Stomach (tissue), 8 donors: ENCODE measurements at regions not wholly inside any gene's neighbourhood (a gene's known extent, or its start where the extent isn't known, plus 50 kb on each side); places are given as distances from the start of the nearest gene placed in this dataset.

ENCODE experiments used
- DNase-seq, 2 donors: peaks; one replicate each; pipeline versions ENCODE4 v3.0.0 to v3.0.0-alpha.2; 2013 to 2019
- H3K27ac ChIP-seq, 5 donors: fragments of 200-600 bp in 4 of 5; sonication (generic) in 4 of 5; one replicate each; pipeline ENCODE4 v1.5.1; 2013 to 2019; ENCODE audit warnings: mild to moderate bottlenecking in 1 of 5, moderate library complexity in 1 of 5
- H3K27me3 ChIP-seq, 3 donors: fragments of 200-600 bp; sonication (generic); one replicate each; pipeline ENCODE4 v1.5.1; 2017 to 2019; ENCODE audit warnings: mixed run types in 1 of 3
- H3K36me3 ChIP-seq, 4 donors: fragments of 200-600 bp; sonication (generic); 1 replicate in 3 of 4; 2 replicates in 1 of 4; pipeline ENCODE4 v1.5.1; 2016 to 2019
- H3K4me1 ChIP-seq, 4 donors: fragments of 200-600 bp; sonication (generic); one replicate each; pipeline ENCODE4 v1.5.1; 2016 to 2019
- H3K4me3 ChIP-seq, 4 donors: fragments of 200-600 bp; sonication (generic) in 3 of 4; one replicate each; pipeline ENCODE4 v1.5.1; 2016 to 2019; ENCODE audit warnings: mild to moderate bottlenecking in 1 of 4
- H3K9me3 ChIP-seq, 4 donors: fragments of 200-600 bp; sonication (generic); one replicate each; pipeline ENCODE4 v1.5.1; 2016 to 2019
- CTCF ChIP-seq, 7 experiments: fragments of 450-650 bp in 4 of 7; fragments of 200-600 bp in 3 of 7; sonication (generic) in 3 of 7; IDR thresholded peaks; one replicate each; pipeline ENCODE4 v1.5.1; 2016 to 2019; ENCODE audit warnings: antibody characterized with exemption in 7 of 7, control low read depth in 2 of 7, mild to moderate bottlenecking in 1 of 7
- EP300 ChIP-seq: sonication (generic); formaldehyde crosslinking; IDR thresholded peaks from one replicate; pipeline ENCODE4 v1.6.1; 2017; ENCODE audit warnings: antibody characterized with exemption
- POLR2A ChIP-seq, 4 donors: fragments of 450-650 bp; IDR thresholded peaks; one replicate each; pipeline ENCODE4 v1.6.1; 2016; ENCODE audit warnings: antibody characterized with exemption in 4 of 4, control low read depth in 2 of 4, mild to moderate bottlenecking in 1 of 4, moderate library complexity in 1 of 4
- POLR2AphosphoS5 ChIP-seq, 3 donors: sonication (generic); formaldehyde crosslinking; IDR thresholded peaks; one replicate each; pipeline ENCODE4 v1.6.1; 2016; ENCODE audit warnings: antibody characterized with exemption in 3 of 3
- WGBS, 5 donors: extraction: QIAGEN DNeasy Blood & Tissue Kit in 3 of 5; methylation state at CpG; one replicate each; pipeline versions ENCODE4 v1.1.5 to v1.1.7; 2013 to 2018; 5-methylcytosine and 5-hydroxymethylcytosine counted together
- intact Hi-C: fragments of 100-400 bp; cut with DNase I; formaldehyde crosslinking; loops from one replicate; pipeline ENCODE4 v1.15.1; 2023; ENCODE audit warnings: low total_unique reads
- donor health status: healthy with polysubstance abuse.
- donor health status: Bipolar disorder and iron deficiency.
- donor health status: healthy.

GRCh38 chr20:48457193-48458002 lies 370.4 kb downstream of the PREX1 start:
- intact Hi-C loops = no loop called here
- Histone ChIP-seq H3K4me1 (no peaks in the 10 kb centered on the region), H3K27ac (no peak overlapping the region), H3K36me3 (no peaks in the 10 kb centered on the region), H3K9me3 (no peaks in the 10 kb centered on the region), H3K27me3 (peaks cover 0 to 29% (median 0%) of the 10 kb centered on the region in 3 donors), H3K4me3 (no peak overlapping the region)
- TF ChIP-seq CTCF (IDR thresholded peaks at IDR 0.05) = peak in 1 of 7 experiments; percentile 3
- TF ChIP-seq EP300 = no peak
- WGBS, 5 donors = 77 to 83% (median 80%) methylated on average over 8 to 10 of the region's 10 CpGs
- no peak for DNase-seq

- H3K4me1 ChIP-seq = no peaks in the 10 kb centered on the region
- no peak overlapping the region for H3K27ac ChIP-seq
- no peak for DNase-seq
- H3K4me3 ChIP-seq = no peak overlapping the region
- intact Hi-C loops = no loop called here
- H3K36me3 ChIP-seq = no peaks in the 10 kb centered on the region
- TF ChIP-seq CTCF (IDR thresholded peaks at IDR 0.05) = no peak
- no peak for TF ChIP-seq POLR2AphosphoS5 (IDR thresholded peaks at IDR 0.05)
- TF ChIP-seq EP300 = no peak
- no peak for TF ChIP-seq POLR2A (IDR thresholded peaks at IDR 0.05)
- WGBS, 5 donors = 49 to 75% (median 66%) methylated on average over 7 to 8 of the region's 8 CpGs
- H3K27me3 ChIP-seq = peaks cover 0 to 29% (median 0%) of the 10 kb centered on the region in 3 donors
- H3K9me3 ChIP-seq = no peaks in the 10 kb centered on the region
Observed at GRCh38 chr20:48456366-48457192, 371.2 kb downstream of the PREX1 start.

- no peaks in the 10 kb centered on the region for H3K9me3 ChIP-seq
- WGBS, 5 donors = 56 to 69% (median 65%) methylated on average over 15 to 16 of the region's 16 CpGs
- H3K4me1 ChIP-seq = no peaks in the 10 kb centered on the region
- H3K4me3 ChIP-seq = no peak overlapping the region
- no peak overlapping the region for H3K27ac ChIP-seq
- no peaks in the 10 kb centered on the region for H3K36me3 ChIP-seq
- intact Hi-C loops = no loop called here
- no peak for DNase-seq
- TF ChIP-seq CTCF (IDR thresholded peaks at IDR 0.05) = no peak
- no peak for TF ChIP-seq EP300
- TF ChIP-seq POLR2AphosphoS5 (IDR thresholded peaks at IDR 0.05) = no peak
- TF ChIP-seq POLR2A (IDR thresholded peaks at IDR 0.05) = no peak
- H3K27me3 ChIP-seq = peaks cover 0 to 29% (median 0%) of the 10 kb centered on the region in 3 donors
Observed at GRCh38 chr20:48455651-48456365, 372.0 kb downstream of the PREX1 start.
